A549 (cell line): ENCODE measurements at regions not wholly inside any gene's neighbourhood (a gene's known extent, or its start where the extent isn't known, plus 50 kb on each side); places are given as distances from the start of the nearest gene placed in this dataset.

ENCODE experiments used
- ATAC-seq, 2 experiments: fragments of 200-7000 bp in 1 of 2; fragments of >200 bp in 1 of 2; cut with Nextera tagmentation in 1 of 2; cut with Tn5 transposase in 1 of 2; 3 replicates each; pipeline versions ENCODE4 v1.8.0 to v1.9.1; 2018 to 2020; ENCODE audit warnings: mild to moderate bottlenecking in 1 of 2, moderate library complexity in 1 of 2
- CTCF ChIA-PET: fragments of 300-600 bp; sonication (Branson Sonifier 250); formaldehyde crosslinking; extraction: SDS; loops from one replicate; lab custom pipeline; 2021; ENCODE audit warnings: antibody characterized with exemption, inconsistent platforms; lab: Yijun Ruan, JAX
- POLR2A ChIA-PET: fragments of 350-600 bp; formaldehyde crosslinking; extraction: SDS; loops from one replicate; lab custom pipeline; 2021; ENCODE audit warnings: antibody characterized with exemption, inconsistent platforms; lab: Yijun Ruan, JAX
- DNase-seq, 2 experiments: peaks; one replicate each; pipeline versions ENCODE4 v3.0.0 to v3.0.0-alpha.2; 2011 to 2016; ENCODE audit warnings: low read depth in 1 of 2, low spot score in 1 of 2
- FAIRE-seq: peaks from 2 replicates; lab custom pipeline; 2011; peaks lifted over from hg19 to GRCh38; lab: Jason Lieb, UNC
- H3K27ac ChIP-seq, 2 experiments: fragments of >200 bp; sonication (Bioruptor Twin); formaldehyde crosslinking; 3 replicates each; pipeline ENCODE4 v1.5.1; 2016 to 2017
- H3K4me1 ChIP-seq: fragments of >200 bp; sonication (Bioruptor Twin); formaldehyde crosslinking; 3 replicates; pipeline ENCODE4 v1.6.1; 2016
- H3K4me2 ChIP-seq: fragments of >200 bp; sonication (Bioruptor Twin); formaldehyde crosslinking; 3 replicates; pipeline ENCODE4 v1.6.1; 2016
- H3K4me3 ChIP-seq: fragments of >200 bp; sonication (Bioruptor Twin); formaldehyde crosslinking; 3 replicates; pipeline ENCODE4 v1.5.1; 2016
- H3K9me3 ChIP-seq: fragments of >200 bp; sonication (Bioruptor Twin); formaldehyde crosslinking; 3 replicates; pipeline ENCODE4 v1.6.1; 2016
- BCL3 ChIP-seq: fragments of >200 bp; sonication (Bioruptor Twin); formaldehyde crosslinking; IDR thresholded peaks from 3 replicates; pipeline ENCODE4 v1.6.1; 2016
- BHLHE40 ChIP-seq: IDR thresholded peaks from 2 replicates; pipeline ENCODE4 v1.6.1; 2012; ENCODE audit warnings: low read depth, low read length, inconsistent platforms
- CBX8 ChIP-seq: fragments of 200-600 bp; sonication (generic); IDR thresholded peaks from 2 replicates; pipeline ENCODE4 v1.6.1; 2016
- CHD2 ChIP-seq: fragments of 150-350 bp; IDR thresholded peaks from 2 replicates; pipeline ENCODE4 v1.6.1; 2014; ENCODE audit warnings: low read length; ENCODE audit not compliant: partially characterized antibody
- CTCF ChIP-seq: fragments of >200 bp; sonication (Bioruptor Twin); formaldehyde crosslinking; IDR thresholded peaks from 3 replicates; pipeline ENCODE4 v1.5.1; 2016
- EHMT2 ChIP-seq: fragments of 200-600 bp; sonication (generic); IDR thresholded peaks from 2 replicates; pipeline ENCODE4 v1.6.1; 2016; ENCODE audit warnings: antibody characterized with exemption, low read depth, mild to moderate bottlenecking, moderate library complexity
- FOXS1 ChIP-seq: fragments of 250-450 bp; sonication (Bioruptor Pico); IDR thresholded peaks from 2 replicates; pipeline ENCODE4 v1.5.0; 2020; ENCODE audit warnings: mild to moderate bottlenecking, moderate library complexity
- GATA3 ChIP-seq: IDR thresholded peaks from 2 replicates; pipeline ENCODE4 v1.6.1; 2012; ENCODE audit warnings: borderline replicate concordance
- HEYL ChIP-seq: fragments of 250-450 bp; sonication (Bioruptor Pico); IDR thresholded peaks from 2 replicates; pipeline ENCODE4 v1.8.0; 2021; ENCODE audit warnings: mild to moderate bottlenecking, moderate library complexity
- HOXB5 ChIP-seq: fragments of 250-450 bp; sonication (Bioruptor Pico); IDR thresholded peaks from 2 replicates; pipeline ENCODE4 v1.5.0; 2020; ENCODE audit warnings: mild to moderate bottlenecking, moderate library complexity
- JUN ChIP-seq, 2 experiments: fragments of >200 bp; sonication (Bioruptor Twin); formaldehyde crosslinking; IDR thresholded peaks; 2 replicates in 1 of 2; 3 replicates in 1 of 2; pipeline ENCODE4 v1.6.1; 2016 to 2017
- JUNB ChIP-seq: fragments of >200 bp; sonication (Bioruptor Twin); formaldehyde crosslinking; IDR thresholded peaks from 2 replicates; pipeline ENCODE4 v1.6.1; 2016
- KDM1A ChIP-seq: fragments of 200-600 bp; sonication (generic); IDR thresholded peaks from 2 replicates; pipeline ENCODE4 v1.6.1; 2016; ENCODE audit warnings: low read depth, mild to moderate bottlenecking
- MAFK ChIP-seq: fragments of 450-650 bp; IDR thresholded peaks from 2 replicates; pipeline ENCODE4 v1.6.1; 2014; ENCODE audit not compliant: partially characterized antibody
- MAX ChIP-seq: IDR thresholded peaks from 2 replicates; pipeline ENCODE4 v1.6.1; 2012
- MYC ChIP-seq: IDR thresholded peaks from 2 replicates; pipeline ENCODE4 v1.6.1; 2012; ENCODE audit warnings: mild to moderate bottlenecking, inconsistent platforms, low read length, improper control_type of control experiment, borderline replicate concordance
- NFE2L2 ChIP-seq: fragments of 150-350 bp; conservative IDR thresholded peaks from 2 replicates; pipeline ENCODE4 v1.6.1; 2014; ENCODE audit warnings: low read length
- NR3C1 ChIP-seq: fragments of >200 bp; sonication (Bioruptor Twin); formaldehyde crosslinking; IDR thresholded peaks from 3 replicates; pipeline ENCODE4 v1.6.1; 2017
- PBX3 ChIP-seq: IDR thresholded peaks from 2 replicates; pipeline ENCODE4 v1.6.1; 2012
- PHF8 ChIP-seq: fragments of 200-600 bp; sonication (generic); IDR thresholded peaks from 2 replicates; pipeline ENCODE4 v1.6.1; 2016; ENCODE audit warnings: low read depth, mild to moderate bottlenecking, antibody characterized with exemption, moderate library complexity, borderline replicate concordance
- ZSCAN20 ChIP-seq: fragments of 250-450 bp; sonication (Bioruptor Pico); IDR thresholded peaks from 2 replicates; pipeline ENCODE4 v1.8.0; 2022; ENCODE audit warnings: mild to moderate bottlenecking, moderate library complexity
- WGBS: methylation state at CpG from one replicate; pipeline ENCODE4 v1.1.6; 2017; ENCODE audit errors: missing lambda C conversion rate; 5-methylcytosine and 5-hydroxymethylcytosine counted together

- FAIRE-seq (no peak), DNase-seq (no peak), ATAC-seq (no peak)
- no peak for TF ChIP-seq MYC
- no peak for TF ChIP-seq CTCF
- TF ChIP-seq NFE2L2, result no peak
- no peak for TF ChIP-seq PBX3
- no peak for TF ChIP-seq PHF8
- TF ChIP-seq NR3C1, result no peak
- TF ChIP-seq JUNB, result no peak
- no peak for TF ChIP-seq HEYL (CRISPR knock-in tag)
- TF ChIP-seq EHMT2, result no peak
- TF ChIP-seq JUN (IDR thresholded peaks at IDR 0.05), result no peak
- no peak for TF ChIP-seq BHLHE40
- no peak for TF ChIP-seq FOXS1 (CRISPR knock-in tag)
- TF ChIP-seq ZSCAN20, result no peak
- no peak for TF ChIP-seq MAX
- no peak for TF ChIP-seq CHD2
- no peaks in the 10 kb centered on the region for H3K9me3 ChIP-seq
- WGBS, result 0% methylated on average over 1 of the region's 1 CpG
- no peak overlapping the region for H3K4me3 ChIP-seq
- H3K4me1 ChIP-seq, result no peaks in the 10 kb centered on the region
- no peak overlapping the region for H3K4me2 ChIP-seq
- H3K27ac ChIP-seq, result no peak overlapping the region
- ChIA-PET POLR2A (no interaction called here), CTCF (no interaction called here)
Observed at GRCh38 chr10:61545170-61545569, 92.0 kb upstream of the TMEM26 start.

GRCh38 chr10:61543831-61544230 lies 90.7 kb upstream of the TMEM26 start:
- no peak overlapping the region for H3K27ac ChIP-seq
- no peak for DNase-seq
- no peak for FAIRE-seq
- no peak overlapping the region for H3K4me3 ChIP-seq
- no peak for ATAC-seq
- no peaks in the 10 kb centered on the region for H3K9me3 ChIP-seq
- no peak overlapping the region for H3K4me2 ChIP-seq
- ChIA-PET CTCF (no interaction called here), POLR2A (no interaction called here)
- WGBS, result 23% methylated on average over 3 of the region's 3 CpGs
- no peaks in the 10 kb centered on the region for H3K4me1 ChIP-seq
- no peak for TF ChIP-seq JUN (IDR thresholded peaks at IDR 0.05)
- no peak for TF ChIP-seq BCL3
- no peak for TF ChIP-seq ZSCAN20
- TF ChIP-seq CBX8, result no peak
- TF ChIP-seq HOXB5 (CRISPR knock-in tag), result no peak

GRCh38 chr10:61542596-61542995 lies 89.4 kb upstream of the TMEM26 start:
- no peak for ATAC-seq
- POLR2A ChIA-PET, result no interaction called here
- TF ChIP-seq MAFK (no peak), KDM1A (no peak), GATA3 (no peak)
- H3K4me3 ChIP-seq, result no peak overlapping the region
- DNase-seq, result no peak
- no peak overlapping the region for H3K27ac ChIP-seq
- no peak overlapping the region for H3K4me2 ChIP-seq
- no peak for FAIRE-seq
- no peaks in the 10 kb centered on the region for H3K9me3 ChIP-seq
- no peaks in the 10 kb centered on the region for H3K4me1 ChIP-seq
- CTCF ChIA-PET, result interaction anchor here (1.1 kb wide), 1 partner anchor 11 kb away, joined by 3 read pairs; no protein-coding TSS in a partner anchor
